ENCODE measurements at regions not wholly inside any gene's neighbourhood (a gene's known extent, or its start where the extent isn't known, plus 50 kb on each side); places are given as distances from the start of the nearest gene placed in this dataset.
A peak's percentile ranks its signal among the peaks of the same experiment; 100 is the strongest.

DNA sequence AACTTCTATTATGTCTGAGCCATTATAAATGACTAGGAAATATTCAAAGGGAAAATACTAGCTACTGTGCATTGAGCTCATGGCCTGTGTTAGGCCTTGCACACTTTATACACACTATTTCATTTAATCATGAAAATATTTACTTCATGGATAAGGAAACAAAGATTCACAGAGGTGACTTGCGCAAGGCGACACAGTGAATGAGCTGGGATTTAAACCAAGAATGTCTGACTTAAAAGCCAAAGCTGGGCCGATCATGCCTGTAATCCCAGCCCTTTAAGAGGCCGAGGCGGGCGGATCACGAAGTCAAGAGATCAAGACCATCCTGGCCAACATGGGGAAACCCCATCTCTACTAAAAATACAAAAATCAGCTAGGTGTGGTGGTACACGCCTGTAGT is 231.5 kb downstream of the MIAT start:
- Histone ChIP-seq H3K27me3 (replicated peaks; ENCODE audit: insufficient read depth, low read depth, low read length, poor library complexity) (no peaks in the 10 kb centered on the region), H3K4me1 (ENCODE audit: insufficient read depth, low read length, poor library complexity, severe bottlenecking) (peaks cover 32% of the 10 kb centered on the region), H3K4me3 (ENCODE audit: low read depth, low read length, poor library complexity, severe bottlenecking) (no peak overlapping the region), H3K27ac (ENCODE audit: low read depth, low read length, poor library complexity, severe bottlenecking) (no peak overlapping the region), H3K9me3 (ENCODE audit: low read depth, low read length, poor library complexity, severe bottlenecking) (no peaks in the 10 kb centered on the region), H3K36me3 (ENCODE audit: insufficient read depth, low read length, poor library complexity, severe bottlenecking) (no peaks in the 10 kb centered on the region)
- intact Hi-C loops (cut with micrococcal nuclease; ENCODE audit: unreplicated experiment) = no loop called here
- TF ChIP-seq, protein P1, sequence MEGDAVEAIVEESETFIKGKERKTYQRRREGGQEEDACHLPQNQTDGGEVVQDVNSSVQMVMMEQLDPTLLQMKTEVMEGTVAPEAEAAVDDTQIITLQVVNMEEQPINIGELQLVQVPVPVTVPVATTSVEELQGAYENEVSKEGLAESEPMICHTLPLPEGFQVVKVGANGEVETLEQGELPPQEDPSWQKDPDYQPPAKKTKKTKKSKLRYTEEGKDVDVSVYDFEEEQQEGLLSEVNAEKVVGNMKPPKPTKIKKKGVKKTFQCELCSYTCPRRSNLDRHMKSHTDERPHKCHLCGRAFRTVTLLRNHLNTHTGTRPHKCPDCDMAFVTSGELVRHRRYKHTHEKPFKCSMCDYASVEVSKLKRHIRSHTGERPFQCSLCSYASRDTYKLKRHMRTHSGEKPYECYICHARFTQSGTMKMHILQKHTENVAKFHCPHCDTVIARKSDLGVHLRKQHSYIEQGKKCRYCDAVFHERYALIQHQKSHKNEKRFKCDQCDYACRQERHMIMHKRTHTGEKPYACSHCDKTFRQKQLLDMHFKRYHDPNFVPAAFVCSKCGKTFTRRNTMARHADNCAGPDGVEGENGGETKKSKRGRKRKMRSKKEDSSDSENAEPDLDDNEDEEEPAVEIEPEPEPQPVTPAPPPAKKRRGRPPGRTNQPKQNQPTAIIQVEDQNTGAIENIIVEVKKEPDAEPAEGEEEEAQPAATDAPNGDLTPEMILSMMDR (conservative IDR thresholded peaks at IDR 0.05; ENCODE audit: low read depth, low read length) = no peak
- no peak for TF ChIP-seq EZH2 (IDR thresholded peaks at IDR 0.05; ENCODE audit: borderline replicate concordance, low read depth, low read length, poor library complexity, severe bottlenecking)
- ChIA-PET CTCF (no interaction called here), POLR2A (ENCODE audit: low non-redundant PET) (no interaction called here)
- no TSS peak for BruUV-seq (replicated peaks)
- DNase-seq (ENCODE audit: low spot score) = no peak

DNA sequence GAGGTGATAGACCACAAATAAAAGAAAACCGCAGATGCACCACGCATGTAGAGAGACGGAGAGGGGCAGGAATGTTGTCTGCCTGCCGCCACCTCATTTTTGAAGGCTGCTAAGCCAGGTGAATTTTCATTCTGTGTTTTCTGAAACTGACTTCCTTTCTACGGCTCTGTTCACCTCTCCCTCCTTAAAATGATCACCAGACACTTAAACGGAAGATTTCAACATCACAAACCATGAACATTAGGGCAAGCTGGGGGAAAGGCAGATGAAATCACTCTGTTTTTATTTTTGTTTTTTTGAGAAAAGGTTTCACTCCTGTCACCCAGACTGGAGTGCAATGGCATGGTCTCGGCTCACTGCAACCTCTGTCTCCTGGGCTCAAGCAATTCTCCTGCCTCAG is 232.4 kb downstream of the MIAT start:
- DNase-seq (ENCODE audit: low spot score) = no peak
- Histone ChIP-seq H3K4me3 (ENCODE audit: low read depth, low read length, poor library complexity, severe bottlenecking) (no peak overlapping the region), H3K27ac (ENCODE audit: low read depth, low read length, poor library complexity, severe bottlenecking) (no peak overlapping the region), H3K4me1 (ENCODE audit: insufficient read depth, low read length, poor library complexity, severe bottlenecking) (peaks cover 23% of the 10 kb centered on the region), H3K36me3 (ENCODE audit: insufficient read depth, low read length, poor library complexity, severe bottlenecking) (no peaks in the 10 kb centered on the region), H3K27me3 (replicated peaks; ENCODE audit: insufficient read depth, low read depth, low read length, poor library complexity) (no peaks in the 10 kb centered on the region), H3K9me3 (ENCODE audit: low read depth, low read length, poor library complexity, severe bottlenecking) (no peaks in the 10 kb centered on the region)
- CTCF ChIA-PET = no interaction called here
- intact Hi-C loops (cut with micrococcal nuclease; ENCODE audit: unreplicated experiment) = no loop called here
- POLR2A ChIA-PET (ENCODE audit: low non-redundant PET) = no interaction called here
- no peak for TF ChIP-seq EZH2 (IDR thresholded peaks at IDR 0.05; ENCODE audit: borderline replicate concordance, low read depth, low read length, poor library complexity, severe bottlenecking)
- TF ChIP-seq, protein P1 (conservative IDR thresholded peaks at IDR 0.05; ENCODE audit: low read depth, low read length) = no peak
- no TSS peak for BruUV-seq (replicated peaks)

DNA sequence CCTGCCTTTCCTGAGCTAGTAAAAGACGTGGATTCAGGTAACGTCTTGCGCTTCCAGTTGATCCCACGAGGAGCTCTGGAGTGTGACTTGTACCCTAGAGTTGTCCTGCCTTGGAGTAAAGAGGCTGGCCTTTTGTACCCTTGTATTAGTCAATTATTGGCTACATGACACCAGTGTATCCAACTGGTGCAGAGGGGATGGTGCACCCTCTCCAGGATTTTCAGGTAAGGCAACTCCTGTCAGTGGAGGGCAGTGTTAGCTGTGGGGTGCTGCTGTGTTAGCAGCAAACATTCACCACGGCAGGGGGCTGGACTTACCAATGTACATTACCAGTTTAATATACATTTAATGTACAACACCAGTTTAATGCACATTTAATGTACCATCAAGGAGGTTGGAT is 233.5 kb downstream of the MIAT start:
- no peak for DNase-seq (ENCODE audit: low spot score)
- TF ChIP-seq EZH2 (IDR thresholded peaks at IDR 0.05; ENCODE audit: borderline replicate concordance, low read depth, low read length, poor library complexity, severe bottlenecking) = no peak
- TF ChIP-seq, protein P1 (conservative IDR thresholded peaks at IDR 0.05; ENCODE audit: low read depth, low read length) = 0 out of 2 replicates have a peak, but pooled peaks have one; percentile 23
- Histone ChIP-seq H3K36me3 (ENCODE audit: insufficient read depth, low read length, poor library complexity, severe bottlenecking) (no peaks in the 10 kb centered on the region), H3K27me3 (replicated peaks; ENCODE audit: insufficient read depth, low read depth, low read length, poor library complexity) (no peaks in the 10 kb centered on the region), H3K4me1 (ENCODE audit: insufficient read depth, low read length, poor library complexity, severe bottlenecking) (peaks cover 19% of the 10 kb centered on the region), H3K27ac (ENCODE audit: low read depth, low read length, poor library complexity, severe bottlenecking) (no peak overlapping the region), H3K4me3 (ENCODE audit: low read depth, low read length, poor library complexity, severe bottlenecking) (no peak overlapping the region), H3K9me3 (ENCODE audit: low read depth, low read length, poor library complexity, severe bottlenecking) (no peaks in the 10 kb centered on the region)
- POLR2A ChIA-PET (ENCODE audit: low non-redundant PET) = no interaction called here
- CTCF ChIA-PET = no interaction called here
- no TSS peak for BruUV-seq (replicated peaks)
- intact Hi-C loops (cut with micrococcal nuclease; ENCODE audit: unreplicated experiment) = no loop called here

Data from A673 (cell line).